DOHH2 (cell line): ENCODE measurements at regions not wholly inside any gene's neighbourhood (a gene's known extent, or its start where the extent isn't known, plus 50 kb on each side); places are given as distances from the start of the nearest gene placed in this dataset.

Experiments used
- H3F3A ChIP-seq: fragments of 200-600 bp; sonication (generic), shearing (Covaris generic); 2 replicates; pipeline ENCODE4 v1.6.0; 2016; ENCODE audit warnings: antibody characterized with exemption, mild to moderate bottlenecking; ENCODE audit not compliant: control insufficient read depth, insufficient read depth
- H3K27ac ChIP-seq: fragments of 200-600 bp; sonication (generic); 2 replicates; pipeline ENCODE4 v1.5.1; 2014; ENCODE audit warnings: low read depth, mild to moderate bottlenecking, low read length, moderate library complexity
- H3K27me3 ChIP-seq: fragments of 200-600 bp; sonication (generic); 2 replicates; pipeline ENCODE4 v1.6.1; 2014; ENCODE audit warnings: mild to moderate bottlenecking, low read length, mixed read lengths; ENCODE audit not compliant: control insufficient read depth
- H3K36me3 ChIP-seq: fragments of 200-600 bp; sonication (generic); 2 replicates; pipeline ENCODE4 v1.6.1; 2014; ENCODE audit warnings: mild to moderate bottlenecking, low read length, moderate library complexity, mixed read lengths; ENCODE audit not compliant: control insufficient read depth
- H3K4me1 ChIP-seq: fragments of 200-600 bp; sonication (generic); 2 replicates; pipeline ENCODE4 v1.6.1; 2014; ENCODE audit warnings: mild to moderate bottlenecking, low read length, mixed read lengths; ENCODE audit not compliant: control insufficient read depth
- H3K4me2 ChIP-seq: fragments of 200-600 bp; sonication (generic); 2 replicates; pipeline ENCODE4 v1.6.0; 2014; ENCODE audit warnings: mild to moderate bottlenecking, low read length, moderate library complexity
- H3K4me3 ChIP-seq: fragments of 200-600 bp; sonication (generic); 2 replicates; pipeline ENCODE4 v1.5.1; 2014; ENCODE audit warnings: mild to moderate bottlenecking, low read length, mixed read lengths
- H3K79me2 ChIP-seq: fragments of 200-600 bp; sonication (generic); 2 replicates; pipeline ENCODE4 v1.6.1; 2014; ENCODE audit warnings: mild to moderate bottlenecking, low read length, mixed read lengths; ENCODE audit not compliant: control insufficient read depth
- H3K9me2 ChIP-seq: fragments of 200-600 bp; sonication (generic); replicated peaks from 2 replicates; pipeline ENCODE4 v1.6.1; 2014; ENCODE audit warnings: mild to moderate bottlenecking, low read length, mixed read lengths; ENCODE audit not compliant: control insufficient read depth
- H3K9me3 ChIP-seq: fragments of 200-600 bp; sonication (generic); 2 replicates; pipeline ENCODE4 v1.6.1; 2014; ENCODE audit warnings: antibody characterized with exemption, low read length, mixed read lengths; ENCODE audit not compliant: control insufficient read depth, insufficient read depth
- H4K20me1 ChIP-seq: fragments of 200-600 bp; sonication (generic); 2 replicates; pipeline ENCODE4 v1.6.0; 2014; ENCODE audit warnings: low read depth, mild to moderate bottlenecking, antibody characterized with exemption, low read length, moderate library complexity; ENCODE audit not compliant: control insufficient read depth, insufficient read depth
- CTCF ChIP-seq: fragments of 200-600 bp; sonication (generic); IDR thresholded peaks from one replicate; pipeline ENCODE4 v1.5.1; 2014; ENCODE audit warnings: antibody characterized with exemption, mild to moderate bottlenecking, low read depth, low read length; ENCODE audit not compliant: poor library complexity, severe bottlenecking
- EZH2phosphoT487 ChIP-seq: fragments of 200-600 bp; sonication (generic); IDR thresholded peaks from 2 replicates; pipeline ENCODE4 v1.6.1; 2017; ENCODE audit warnings: borderline replicate concordance, mild to moderate bottlenecking, antibody characterized with exemption, low read length, moderate library complexity, mixed read lengths

- H3K9me3 ChIP-seq: no peaks in the 10 kb centered on the region
- no peak overlapping the region for H3K4me2 ChIP-seq
- no peaks in the 10 kb centered on the region for H3K27me3 ChIP-seq
- H3K4me3 ChIP-seq: no peak overlapping the region
- no peak overlapping the region for H3K27ac ChIP-seq
- no peaks in the 10 kb centered on the region for H3K4me1 ChIP-seq
- no peaks in the 10 kb centered on the region for H4K20me1 ChIP-seq
- no peak for TF ChIP-seq CTCF
- no peak for TF ChIP-seq EZH2phosphoT487
- H3F3A ChIP-seq: no peaks in the 10 kb centered on the region
- no peaks in the 10 kb centered on the region for H3K79me2 ChIP-seq
- no peaks in the 10 kb centered on the region for H3K36me3 ChIP-seq
- H3K9me2 ChIP-seq: no peaks in the 10 kb centered on the region
These were observed 590.3 kb upstream of the CNTNAP5 start for GRCh38 chr2:123434546-123435395.

GRCh38 chr2:123438251-123438650 lies 586.8 kb upstream of the CNTNAP5 start:
- no peaks in the 10 kb centered on the region for H3K27me3 ChIP-seq
- H3K9me2 ChIP-seq: no peaks in the 10 kb centered on the region
- no peaks in the 10 kb centered on the region for H3K9me3 ChIP-seq
- H3K4me3 ChIP-seq: no peak overlapping the region
- no peaks in the 10 kb centered on the region for H3F3A ChIP-seq
- H3K4me1 ChIP-seq: no peaks in the 10 kb centered on the region
- no peak overlapping the region for H3K4me2 ChIP-seq
- no peaks in the 10 kb centered on the region for H4K20me1 ChIP-seq
- no peak for TF ChIP-seq EZH2phosphoT487
- H3K79me2 ChIP-seq: no peaks in the 10 kb centered on the region
- no peak overlapping the region for H3K27ac ChIP-seq
- no peaks in the 10 kb centered on the region for H3K36me3 ChIP-seq

GRCh38 chr2:123438675-123439074 lies 586.4 kb upstream of the CNTNAP5 start:
- Histone ChIP-seq H3K36me3 (no peaks in the 10 kb centered on the region), H3K4me3 (no peak overlapping the region), H3K9me3 (no peaks in the 10 kb centered on the region), H3K79me2 (no peaks in the 10 kb centered on the region), H4K20me1 (no peaks in the 10 kb centered on the region), H3K4me2 (no peak overlapping the region), H3K9me2 (no peaks in the 10 kb centered on the region), H3F3A (no peaks in the 10 kb centered on the region), H3K27ac (no peak overlapping the region), H3K27me3 (no peaks in the 10 kb centered on the region), H3K4me1 (no peaks in the 10 kb centered on the region)
- no peak for TF ChIP-seq EZH2phosphoT487
- TF ChIP-seq CTCF: no peak

- Histone ChIP-seq H3K9me2 (no peaks in the 10 kb centered on the region), H3K79me2 (no peaks in the 10 kb centered on the region), H4K20me1 (no peaks in the 10 kb centered on the region), H3K9me3 (no peaks in the 10 kb centered on the region), H3K36me3 (no peaks in the 10 kb centered on the region), H3K27ac (no peak overlapping the region), H3K4me1 (no peaks in the 10 kb centered on the region), H3K27me3 (no peaks in the 10 kb centered on the region), H3F3A (no peaks in the 10 kb centered on the region), H3K4me2 (no peak overlapping the region), H3K4me3 (no peak overlapping the region)
- TF ChIP-seq CTCF (no peak), EZH2phosphoT487 (no peak)
These were observed 576.3 kb upstream of the CNTNAP5 start for GRCh38 chr2:123448801-123449200.
